HepG2 (cell line): ENCODE measurements at regions not wholly inside any gene's neighbourhood (a gene's known extent, or its start where the extent isn't known, plus 50 kb on each side); places are given as distances from the start of the nearest gene placed in this dataset.

ENCODE experiments used
- ATAC-seq: fragments of 200-7000 bp; cut with Tn5 transposase; 3 replicates; pipeline ENCODE4 v1.9.1; 2020; ENCODE audit warnings: mild to moderate bottlenecking, moderate library complexity
- BruUV-seq: library from RNA; stranded (reverse); fragments of 400-500 nt; replicated peaks from 2 replicates; lab custom pipeline; 2021; lab: Mats Ljungman, UMichigan
- CTCF ChIA-PET: fragments of 300-600 bp; formaldehyde crosslinking; extraction: SDS; loops from one replicate; lab custom pipeline; 2021; ENCODE audit warnings: low total read pairs, inconsistent platforms, low intra/inter-chr PET ratio; lab: Yijun Ruan, JAX
- POLR2A ChIA-PET: fragments of 350-600 bp; sonication (Branson Sonifier 250); formaldehyde crosslinking; loops from one replicate; lab custom pipeline; 2020; ENCODE audit warnings: antibody characterized with exemption, inconsistent platforms; lab: Yijun Ruan, JAX
- DNase-seq: peaks from one replicate; pipeline ENCODE4 v3.0.0-alpha.2; 2015; ENCODE audit warnings: low spot score
- FAIRE-seq: peaks from 3 replicates; lab custom pipeline; 2011; peaks lifted over from hg19 to GRCh38; lab: Jason Lieb, UNC
- H2AFZ ChIP-seq: one replicate; pipeline ENCODE4 v1.6.1; 2011; ENCODE audit warnings: low read length, inconsistent platforms
- H3K27ac ChIP-seq: fragments of 300-600 bp; 3 replicates; pipeline ENCODE4 v1.8.0; 2011; ENCODE audit warnings: mixed run types, mild to moderate bottlenecking, mixed read lengths, low read length, inconsistent platforms; ENCODE audit not compliant: insufficient read depth; ENCODE audit errors: extremely low read length
- H3K27me3 ChIP-seq, 2 experiments: fragments of 200-600 bp in 1 of 2; 2 replicates in 1 of 2; 3 replicates in 1 of 2; pipeline versions ENCODE4 v1.6.0 to v1.8.0; 2011; ENCODE audit warnings: low read length in 2 of 2, mild to moderate bottlenecking in 2 of 2, moderate library complexity in 2 of 2, inconsistent platforms in 1 of 2; ENCODE audit not compliant: insufficient read depth in 2 of 2, control insufficient read depth in 1 of 2
- H3K36me3 ChIP-seq, 2 experiments: fragments of 200-600 bp in 1 of 2; replicated peaks in 1 of 2; 2 replicates in 1 of 2; 3 replicates in 1 of 2; pipeline versions ENCODE4 v1.5.1 to v1.8.0; 2011; ENCODE audit warnings: low read length in 2 of 2, inconsistent platforms in 1 of 2; ENCODE audit not compliant: insufficient read depth in 2 of 2, control insufficient read depth in 1 of 2
- H3K4me1 ChIP-seq: 2 replicates; pipeline ENCODE4 v1.5.1; 2012; ENCODE audit warnings: low read length, inconsistent platforms; ENCODE audit not compliant: insufficient read depth
- H3K4me2 ChIP-seq: 2 replicates; pipeline ENCODE4 v1.6.0; 2011; ENCODE audit warnings: low read depth, low read length, inconsistent platforms
- H3K4me3 ChIP-seq, 3 experiments: fragments of 200-600 bp in 1 of 3; sonication (generic), shearing (Covaris generic) in 1 of 3; replicated peaks in 1 of 3; 2 replicates each; pipeline ENCODE4 v1.5.1; 2011 to 2016; ENCODE audit warnings: low read length in 3 of 3, inconsistent platforms in 2 of 3, low read depth in 2 of 3, mild to moderate bottlenecking in 2 of 3, control low read depth in 1 of 3, mixed read lengths in 1 of 3; ENCODE audit not compliant: insufficient read depth in 1 of 3
- H3K79me2 ChIP-seq: one replicate; pipeline ENCODE4 v1.6.1; 2011; ENCODE audit warnings: low read length, inconsistent platforms; ENCODE audit not compliant: insufficient read depth
- H3K9ac ChIP-seq: 2 replicates; pipeline ENCODE4 v1.6.0; 2011; ENCODE audit warnings: mild to moderate bottlenecking, low read depth, low read length, inconsistent platforms; ENCODE audit not compliant: insufficient read depth
- H3K9me3 ChIP-seq: 2 replicates; pipeline ENCODE4 v1.5.1; 2012; ENCODE audit warnings: mild to moderate bottlenecking, low read length
- H4K20me1 ChIP-seq: 2 replicates; pipeline ENCODE4 v1.6.0; 2011; ENCODE audit warnings: inconsistent platforms, mild to moderate bottlenecking, low read length, moderate library complexity; ENCODE audit not compliant: insufficient read depth
- ARNT2 ChIP-seq: sonication (generic); formaldehyde crosslinking; IDR thresholded peaks from 2 replicates; pipeline ENCODE4 v1.8.0; 2022; ENCODE audit warnings: mild to moderate bottlenecking, low read depth, missing genetic modification reagents, moderate library complexity
- BORCS8-MEF2B ChIP-seq: sonication (generic); formaldehyde crosslinking; IDR thresholded peaks from 2 replicates; pipeline ENCODE4 v1.8.0; 2022; ENCODE audit warnings: mild to moderate bottlenecking, missing genetic modification reagents
- CSRNP2 ChIP-seq: sonication (generic); formaldehyde crosslinking; conservative IDR thresholded peaks from 2 replicates; pipeline ENCODE4 v1.8.0; 2022; ENCODE audit warnings: low read depth, missing genetic modification reagents
- HIC2 ChIP-seq: sonication (generic); formaldehyde crosslinking; IDR thresholded peaks from 2 replicates; pipeline ENCODE4 v1.9.0; 2022; ENCODE audit warnings: low read depth, missing genetic modification reagents
- PLRG1 ChIP-seq: fragments of 450-650 bp; conservative IDR thresholded peaks from 2 replicates; pipeline ENCODE4 v1.6.1; 2016
- TCF7 ChIP-seq: sonication (generic); IDR thresholded peaks from 2 replicates; pipeline ENCODE4 v1.6.1; 2016; ENCODE audit warnings: antibody characterized with exemption, low read depth
- TFDP2 ChIP-seq: sonication (generic); formaldehyde crosslinking; IDR thresholded peaks from 2 replicates; pipeline ENCODE4 v1.4.0; 2020; ENCODE audit warnings: missing genetic modification reagents
- ZFAT ChIP-seq: sonication (generic); formaldehyde crosslinking; conservative IDR thresholded peaks from 2 replicates; pipeline ENCODE4 v1.8.1; 2023; ENCODE audit warnings: missing genetic modification reagents, inconsistent platforms
- ZNF234 ChIP-seq: sonication (generic); formaldehyde crosslinking; conservative IDR thresholded peaks from 2 replicates; pipeline ENCODE4 v1.5.1; 2020; ENCODE audit warnings: mild to moderate bottlenecking, missing genetic modification reagents
- ZNF317 ChIP-seq: sonication (generic); formaldehyde crosslinking; IDR thresholded peaks from 2 replicates; pipeline ENCODE4 v1.5.0; 2020; ENCODE audit warnings: mild to moderate bottlenecking, missing genetic modification reagents
- ZNF333 ChIP-seq: sonication (generic); formaldehyde crosslinking; IDR thresholded peaks from 2 replicates; pipeline ENCODE4 v1.4.0; 2020; ENCODE audit warnings: mild to moderate bottlenecking, missing genetic modification reagents, borderline replicate concordance
- ZNF335 ChIP-seq: sonication (generic); formaldehyde crosslinking; IDR thresholded peaks from 2 replicates; pipeline ENCODE4 v1.4.0; 2020; ENCODE audit warnings: missing genetic modification reagents
- ZNF367 ChIP-seq: sonication (generic); formaldehyde crosslinking; IDR thresholded peaks from 2 replicates; pipeline ENCODE4 v1.4.0; 2020; ENCODE audit warnings: missing genetic modification reagents, borderline replicate concordance
- ZNF512B ChIP-seq: sonication (generic); formaldehyde crosslinking; IDR thresholded peaks from 2 replicates; pipeline ENCODE4 v1.5.1; 2020; ENCODE audit warnings: missing genetic modification reagents, mild to moderate bottlenecking, borderline replicate concordance
- ZNF770 ChIP-seq: sonication (generic); formaldehyde crosslinking; IDR thresholded peaks from 2 replicates; pipeline ENCODE4 v1.5.0; 2020; ENCODE audit warnings: mild to moderate bottlenecking, missing genetic modification reagents
- WGBS: methylation state at CpG from one replicate; pipeline ENCODE4 v1.1.6; 2017; ENCODE audit warnings: low lambda C conversion rate; 5-methylcytosine and 5-hydroxymethylcytosine counted together
- in situ Hi-C: cut with HindIII; loops from 2 replicates; pipeline ENCODE4 v1.10.0; 2017; ENCODE audit warnings: low pct_unique_long_range_greater_than_20kb; ENCODE audit not compliant: extremely low pct_ligation_motif_present
- intact Hi-C: fragments of 100-400 bp; cut with micrococcal nuclease; formaldehyde crosslinking; loops from one replicate; pipeline ENCODE4 v1.10.0; 2022; ENCODE audit not compliant: unreplicated experiment

- TF ChIP-seq ZNF512B (no peak), PLRG1 (no peak)
Observed at GRCh38 chr12:126856958-126857357, 1410.0 kb upstream of the TMEM132C start (continued).

GRCh38 chr12:126858560-126858959 is 1408.4 kb upstream of the TMEM132C start:
- DNase-seq (no peak), ATAC-seq (no peak), FAIRE-seq (no peak)
- in situ Hi-C loops (no loop called here), intact Hi-C loops (no loop called here)
- no peaks in the 10 kb centered on the region for H3K27me3 ChIP-seq
- BruUV-seq = no TSS peak
- H3K27ac ChIP-seq = no peak overlapping the region
- H3K79me2 ChIP-seq = no peaks in the 10 kb centered on the region
- no peak overlapping the region for H2AFZ ChIP-seq
- H3K36me3 ChIP-seq = no peaks in the 10 kb centered on the region
- H3K4me3 ChIP-seq = no peak overlapping the region
- H3K4me1 ChIP-seq = no peaks in the 10 kb centered on the region
- H3K9me3 ChIP-seq = peaks cover 85% of the 10 kb centered on the region
- no peak overlapping the region for H3K4me2 ChIP-seq
- POLR2A ChIA-PET = no interaction called here
- CTCF ChIA-PET = no interaction called here
- no peak overlapping the region for H3K9ac ChIP-seq
- no peaks in the 10 kb centered on the region for H4K20me1 ChIP-seq
- 4% methylated on average over 3 of the region's 3 CpGs for WGBS
- TF ChIP-seq TCF7 (no peak), CSRNP2 (no peak), ZNF367 (CRISPR knock-in tag) (no peak), ARNT2 (no peak), ZFAT (CRISPR knock-in tag) (no peak), BORCS8-MEF2B (CRISPR knock-in tag) (no peak), ZNF335 (CRISPR knock-in tag) (no peak), ZNF333 (CRISPR knock-in tag) (no peak), HIC2 (no peak), TFDP2 (CRISPR knock-in tag) (no peak), ZNF234 (no peak), ZNF770 (CRISPR knock-in tag) (no peak), ZNF317 (no peak)
